ENCODE measurements at regions not wholly inside any gene's neighbourhood (a gene's known extent, or its start where the extent isn't known, plus 50 kb on each side); places are given as distances from the start of the nearest gene placed in this dataset.

DNA sequence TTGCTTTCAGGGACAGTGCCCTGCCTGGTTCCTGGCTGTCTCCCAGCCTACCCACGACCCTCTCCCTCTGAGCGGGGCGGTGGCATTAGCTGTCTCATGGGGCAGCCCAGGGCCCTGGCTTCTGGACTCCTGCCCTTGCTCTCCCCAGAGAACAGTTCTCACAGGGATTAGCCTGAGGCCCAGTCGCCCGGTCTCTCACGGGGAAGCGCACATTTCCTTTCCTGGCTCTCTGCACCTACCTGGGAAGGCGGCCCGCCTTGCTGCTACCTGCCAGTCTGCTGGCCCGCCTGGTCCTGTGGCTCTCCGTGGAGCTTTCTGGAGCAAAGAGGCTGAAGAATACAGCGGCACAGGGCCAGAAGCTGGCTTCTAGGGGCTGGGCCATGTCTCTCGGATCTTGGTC, 128.4 kb downstream of the FHDC1 start:
- Histone ChIP-seq H3K36me3 (ENCODE audit: insufficient read depth, low read length) (no peaks in the 10 kb centered on the region), H3K27ac (ENCODE audit: low read depth, low read length, poor library complexity, severe bottlenecking) (no peak overlapping the region), H3K9me3 (ENCODE audit: low read length) (no peaks in the 10 kb centered on the region), H3K4me2 (ENCODE audit: low read length) (no peak overlapping the region), H4K20me1 (ENCODE audit: insufficient read depth, low read length) (no peaks in the 10 kb centered on the region), H3K79me2 (ENCODE audit: insufficient read depth, low read depth, low read length) (no peaks in the 10 kb centered on the region), H3K4me1 (ENCODE audit: insufficient read depth, low read length, poor library complexity, severe bottlenecking) (no peaks in the 10 kb centered on the region), H2AFZ (ENCODE audit: low read length) (no peak overlapping the region), H3K4me3 (ENCODE audit: low read depth, low read length, poor library complexity, severe bottlenecking) (no peak overlapping the region), H3K9me2 (ENCODE audit: insufficient read depth, low read length) (no peaks in the 10 kb centered on the region)
- no peak for TF ChIP-seq EZH2phosphoT487 (IDR thresholded peaks at IDR 0.05; ENCODE audit: borderline replicate concordance, low read depth, low read length)
- DNase-seq (ENCODE audit: low spot score) = no peak
- POLR2A ChIA-PET = interaction anchor here (0.7 kb wide), 1 partner anchor 1623 kb away, joined by 3 read pairs; no protein-coding TSS in a partner anchor
- CTCF ChIA-PET (ENCODE audit: unreplicated experiment) = interaction anchor here (1.0 kb wide), 1 partner anchor 656 kb away, joined by 3 read pairs; no protein-coding TSS in a partner anchor
- no TSS peak for BruUV-seq (replicated peaks)
- intact Hi-C loops (cut with micrococcal nuclease; ENCODE audit: unreplicated experiment) = no loop called here

DNA sequence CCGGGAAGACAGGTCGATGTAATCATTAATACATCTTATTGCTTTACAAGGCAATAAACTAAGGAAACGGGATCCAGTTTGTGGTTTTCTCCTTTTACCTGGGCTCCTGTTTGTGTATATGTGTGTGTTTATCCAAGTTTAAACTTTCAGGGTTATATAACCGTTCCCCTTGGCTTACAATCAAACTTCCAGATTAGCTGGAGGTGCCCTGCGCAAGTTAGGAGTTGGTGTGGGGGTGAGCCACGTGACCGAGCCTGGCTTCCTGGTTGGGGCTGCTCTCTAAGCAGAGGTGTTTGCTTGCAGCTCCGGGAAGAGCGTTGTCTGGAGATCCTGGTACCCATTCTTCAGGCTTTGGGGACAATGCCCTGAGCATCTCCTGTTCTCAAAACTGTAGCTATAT, 129.2 kb downstream of the FHDC1 start:
- POLR2A ChIA-PET = interaction anchor here (0.6 kb wide), 1 partner anchor 252 kb away, joined by 4 read pairs; no protein-coding TSS in a partner anchor
- Histone ChIP-seq H2AFZ (ENCODE audit: low read length) (no peak overlapping the region), H3K4me1 (ENCODE audit: insufficient read depth, low read length, poor library complexity, severe bottlenecking) (no peaks in the 10 kb centered on the region), H3K4me2 (ENCODE audit: low read length) (no peak overlapping the region), H3K4me3 (ENCODE audit: low read depth, low read length, poor library complexity, severe bottlenecking) (no peak overlapping the region), H3K79me2 (ENCODE audit: insufficient read depth, low read depth, low read length) (no peaks in the 10 kb centered on the region), H3K27ac (ENCODE audit: low read depth, low read length, poor library complexity, severe bottlenecking) (no peak overlapping the region), H3K9me3 (ENCODE audit: low read length) (no peaks in the 10 kb centered on the region), H3K36me3 (ENCODE audit: insufficient read depth, low read length) (no peaks in the 10 kb centered on the region), H4K20me1 (ENCODE audit: insufficient read depth, low read length) (no peaks in the 10 kb centered on the region), H3K9me2 (ENCODE audit: insufficient read depth, low read length) (no peaks in the 10 kb centered on the region)
- no TSS peak for BruUV-seq (replicated peaks)
- DNase-seq (ENCODE audit: low spot score) = no peak
- CTCF ChIA-PET (ENCODE audit: unreplicated experiment) = interaction anchor here (1.0 kb wide), 1 partner anchor 655 kb away, joined by 3 read pairs; no protein-coding TSS in a partner anchor
- intact Hi-C loops (cut with micrococcal nuclease; ENCODE audit: unreplicated experiment) = no loop called here
- TF ChIP-seq, protein P1, sequence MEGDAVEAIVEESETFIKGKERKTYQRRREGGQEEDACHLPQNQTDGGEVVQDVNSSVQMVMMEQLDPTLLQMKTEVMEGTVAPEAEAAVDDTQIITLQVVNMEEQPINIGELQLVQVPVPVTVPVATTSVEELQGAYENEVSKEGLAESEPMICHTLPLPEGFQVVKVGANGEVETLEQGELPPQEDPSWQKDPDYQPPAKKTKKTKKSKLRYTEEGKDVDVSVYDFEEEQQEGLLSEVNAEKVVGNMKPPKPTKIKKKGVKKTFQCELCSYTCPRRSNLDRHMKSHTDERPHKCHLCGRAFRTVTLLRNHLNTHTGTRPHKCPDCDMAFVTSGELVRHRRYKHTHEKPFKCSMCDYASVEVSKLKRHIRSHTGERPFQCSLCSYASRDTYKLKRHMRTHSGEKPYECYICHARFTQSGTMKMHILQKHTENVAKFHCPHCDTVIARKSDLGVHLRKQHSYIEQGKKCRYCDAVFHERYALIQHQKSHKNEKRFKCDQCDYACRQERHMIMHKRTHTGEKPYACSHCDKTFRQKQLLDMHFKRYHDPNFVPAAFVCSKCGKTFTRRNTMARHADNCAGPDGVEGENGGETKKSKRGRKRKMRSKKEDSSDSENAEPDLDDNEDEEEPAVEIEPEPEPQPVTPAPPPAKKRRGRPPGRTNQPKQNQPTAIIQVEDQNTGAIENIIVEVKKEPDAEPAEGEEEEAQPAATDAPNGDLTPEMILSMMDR (conservative IDR thresholded peaks at IDR 0.05; ENCODE audit: low read length) = no peak
- TF ChIP-seq EZH2phosphoT487 (IDR thresholded peaks at IDR 0.05; ENCODE audit: borderline replicate concordance, low read depth, low read length) = no peak

- POLR2A ChIA-PET = no interaction called here
- DNase-seq (ENCODE audit: low spot score) = no peak
- H3K27ac ChIP-seq (ENCODE audit: low read depth, low read length, poor library complexity, severe bottlenecking) = no peak overlapping the region
- H3K79me2 ChIP-seq (ENCODE audit: insufficient read depth, low read depth, low read length) = no peaks in the 10 kb centered on the region
- BruUV-seq (replicated peaks) = no TSS peak
- H3K4me1 ChIP-seq (ENCODE audit: insufficient read depth, low read length, poor library complexity, severe bottlenecking) = no peaks in the 10 kb centered on the region
- no peak overlapping the region for H3K4me3 ChIP-seq (ENCODE audit: low read depth, low read length, poor library complexity, severe bottlenecking)
- H3K9me3 ChIP-seq (ENCODE audit: low read length) = no peaks in the 10 kb centered on the region
- no peaks in the 10 kb centered on the region for H3K36me3 ChIP-seq (ENCODE audit: insufficient read depth, low read length)
- CTCF ChIA-PET (ENCODE audit: unreplicated experiment) = no interaction called here
- no peaks in the 10 kb centered on the region for H3K9me2 ChIP-seq (ENCODE audit: insufficient read depth, low read length)
- H4K20me1 ChIP-seq (ENCODE audit: insufficient read depth, low read length) = no peaks in the 10 kb centered on the region
- TF ChIP-seq EZH2phosphoT487 (IDR thresholded peaks at IDR 0.05; ENCODE audit: borderline replicate concordance, low read depth, low read length) = no peak
- TF ChIP-seq, protein P1 (conservative IDR thresholded peaks at IDR 0.05; ENCODE audit: low read length) = no peak
- intact Hi-C loops (cut with micrococcal nuclease; ENCODE audit: unreplicated experiment) = no loop called here
- H3K4me2 ChIP-seq (ENCODE audit: low read length) = no peak overlapping the region
- H2AFZ ChIP-seq (ENCODE audit: low read length) = no peak overlapping the region
Measured at GRCh38 chr4:153067376-153067775, 131.3 kb downstream of the FHDC1 start.

Measured in OCI-LY7 (cell line).